ENCODE measurements at regions not wholly inside any gene's neighbourhood (a gene's known extent, or its start where the extent isn't known, plus 50 kb on each side); places are given as distances from the start of the nearest gene placed in this dataset.

- no peak for TF ChIP-seq CTCF (IDR thresholded peaks at IDR 0.05)
- no peak for TF ChIP-seq EZH2phosphoT487 (IDR thresholded peaks at IDR 0.05)
Observed at GRCh38 chr3:10761583-10761982, 54.4 kb upstream of the SLC6A11 start.
